Muscle of back (tissue), 3 donors: ENCODE measurements at regions not wholly inside any gene's neighbourhood (a gene's known extent, or its start where the extent isn't known, plus 50 kb on each side); places are given as distances from the start of the nearest gene placed in this dataset.

Source experiments
- DNase-seq, 3 donors: peaks; one replicate each; pipeline versions ENCODE4 v3.0.0 to v3.0.0-alpha.2; 2013

- no peak for DNase-seq
Measured at GRCh38 chr2:128401680-128402079, 83.0 kb upstream of the HS6ST1 start.

GRCh38 chr2:128402911-128403670 lies 84.4 kb upstream of the HS6ST1 start:
- no peak for DNase-seq

- DNase-seq: no peak
Measured at GRCh38 chr2:128403814-128404708, 85.4 kb upstream of the HS6ST1 start.

- no peak for DNase-seq
Measured at GRCh38 chr2:128404709-128405466, 86.2 kb upstream of the HS6ST1 start.

- no peak for DNase-seq
Measured at GRCh38 chr2:128405467-128405900, 86.8 kb upstream of the HS6ST1 start.

- no peak for DNase-seq
Measured at GRCh38 chr2:128405981-128406613, 87.4 kb upstream of the HS6ST1 start.

GRCh38 chr2:128406736-128407554 lies 88.3 kb upstream of the HS6ST1 start:
- no peak for DNase-seq

GRCh38 chr2:128408349-128409305 lies 90.0 kb upstream of the HS6ST1 start:
- DNase-seq: peak; percentile 21 to 60 (median 58)

- DNase-seq: no peak
Measured at GRCh38 chr2:128409326-128410034, 90.8 kb upstream of the HS6ST1 start.

GRCh38 chr2:128410035-128410757 lies 91.5 kb upstream of the HS6ST1 start:
- no peak for DNase-seq

- no peak for DNase-seq
Measured at GRCh38 chr2:128410758-128411215, 92.1 kb upstream of the HS6ST1 start.

GRCh38 chr2:128411431-128411830 lies 92.8 kb upstream of the HS6ST1 start:
- DNase-seq: no peak

- no peak for DNase-seq
Measured at GRCh38 chr2:128412181-128412871, 93.7 kb upstream of the HS6ST1 start.

GRCh38 chr2:128413014-128413717 lies 94.5 kb upstream of the HS6ST1 start:
- no peak for DNase-seq

GRCh38 chr2:128413718-128414341 lies 95.2 kb upstream of the HS6ST1 start:
- DNase-seq: no peak

- no peak for DNase-seq
Measured at GRCh38 chr2:128414351-128414750, 95.7 kb upstream of the HS6ST1 start.
